H1 (cell line): ENCODE measurements at regions not wholly inside any gene's neighbourhood (a gene's known extent, or its start where the extent isn't known, plus 50 kb on each side); places are given as distances from the start of the nearest gene placed in this dataset.

Experiments used
- ATF2 ChIP-seq: IDR thresholded peaks from 2 replicates; pipeline ENCODE4 v1.6.1; 2012; ENCODE audit warnings: low read length, inconsistent platforms
- BCL11A ChIP-seq, 2 experiments: IDR thresholded peaks; one replicate each; pipeline ENCODE4 v1.6.1; 2011; ENCODE audit warnings: low read depth in 2 of 2, low read length in 2 of 2, mild to moderate bottlenecking in 2 of 2
- GABPA ChIP-seq: IDR thresholded peaks from 2 replicates; pipeline ENCODE4 v1.6.1; 2011; ENCODE audit warnings: mild to moderate bottlenecking, low read length, moderate library complexity, borderline replicate concordance; ENCODE audit not compliant: insufficient read depth
- SIX5 ChIP-seq: IDR thresholded peaks from 2 replicates; pipeline ENCODE4 v1.6.1; 2011; ENCODE audit warnings: mild to moderate bottlenecking, low read depth, low read length
- SP4 ChIP-seq: IDR thresholded peaks from 2 replicates; pipeline ENCODE4 v1.6.1; 2012; ENCODE audit warnings: low read length, inconsistent platforms
- TAF1 ChIP-seq: IDR thresholded peaks from 2 replicates; pipeline ENCODE4 v1.6.1; 2011; ENCODE audit warnings: mild to moderate bottlenecking, low read depth, low read length

- TF ChIP-seq ATF2 (no peak), SIX5 (no peak), BCL11A (IDR thresholded peaks at IDR 0.05; ENCODE audit: low read depth in 2 of 2, low read length in 2 of 2) (no peak), SP4 (no peak), TAF1 (no peak), GABPA (no peak)
Observed at GRCh38 chr1:234902774-234903547, 225.7 kb downstream of the TOMM20 start (continued).
